ENCODE measurements at regions not wholly inside any gene's neighbourhood (a gene's known extent, or its start where the extent isn't known, plus 50 kb on each side); places are given as distances from the start of the nearest gene placed in this dataset.

DNA sequence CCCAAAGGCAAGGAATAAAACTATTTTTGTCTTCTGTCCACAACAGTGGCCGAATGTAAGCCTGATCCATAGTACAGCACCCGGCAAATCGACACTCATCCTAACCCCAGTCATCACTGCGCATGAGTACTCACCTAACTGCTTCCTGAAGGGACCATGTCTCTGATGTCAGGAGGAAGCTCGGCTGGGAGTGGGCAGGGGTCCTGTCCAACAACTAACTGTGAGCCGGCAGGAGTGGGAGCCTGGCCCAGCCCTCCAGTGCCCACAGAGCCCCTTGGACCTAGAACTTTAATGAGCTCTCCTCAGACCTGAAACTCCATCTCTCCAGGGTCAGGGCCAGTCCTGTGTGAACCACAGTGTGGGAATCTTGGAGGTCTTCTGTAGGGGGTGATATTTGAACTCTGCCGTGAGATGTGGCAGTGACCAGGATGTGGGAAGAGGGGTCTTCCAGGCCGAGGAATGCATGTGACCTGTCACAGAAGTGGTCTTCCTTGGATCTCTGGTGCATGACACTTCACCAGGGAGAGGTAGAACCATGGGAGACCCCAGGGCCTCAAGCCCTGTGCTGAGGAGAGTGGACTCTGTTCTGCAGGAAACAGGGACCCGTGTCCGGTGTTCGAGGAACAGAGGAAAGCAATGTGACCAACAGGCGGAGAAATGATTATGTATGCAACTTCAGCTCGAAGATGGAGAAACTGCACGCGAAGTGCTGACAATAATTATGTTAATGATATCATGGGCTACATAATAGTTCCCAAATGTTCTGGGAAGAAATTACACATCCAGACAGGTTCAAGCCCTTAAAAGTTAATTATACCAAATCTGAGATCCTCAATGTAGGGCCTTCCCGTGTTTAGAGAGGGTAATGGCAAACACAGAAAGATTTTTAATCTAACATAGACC, 240.1 kb upstream of the HDAC4 start:
- DNase-seq, result no peak

DNA sequence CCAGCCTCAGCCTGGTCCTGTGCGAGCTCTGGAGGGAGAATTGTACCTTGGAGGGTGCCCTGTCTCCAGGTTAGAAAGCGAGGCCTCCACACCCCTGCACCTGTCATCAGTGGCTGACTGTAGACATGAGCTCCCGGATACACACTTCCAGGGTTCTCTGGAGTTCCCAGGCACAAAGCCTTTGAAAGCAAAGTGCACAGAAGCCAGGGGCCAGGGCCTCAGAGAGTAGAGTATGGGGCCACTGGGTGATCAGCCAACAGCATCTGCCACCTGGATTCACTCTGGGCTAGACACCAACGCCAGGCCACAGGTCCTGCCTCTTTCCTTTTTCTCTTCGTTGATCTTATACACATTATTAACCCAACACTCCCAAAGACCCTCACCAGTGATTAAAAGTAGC, 239.4 kb upstream of the HDAC4 start:
- DNase-seq, result no peak

DNA sequence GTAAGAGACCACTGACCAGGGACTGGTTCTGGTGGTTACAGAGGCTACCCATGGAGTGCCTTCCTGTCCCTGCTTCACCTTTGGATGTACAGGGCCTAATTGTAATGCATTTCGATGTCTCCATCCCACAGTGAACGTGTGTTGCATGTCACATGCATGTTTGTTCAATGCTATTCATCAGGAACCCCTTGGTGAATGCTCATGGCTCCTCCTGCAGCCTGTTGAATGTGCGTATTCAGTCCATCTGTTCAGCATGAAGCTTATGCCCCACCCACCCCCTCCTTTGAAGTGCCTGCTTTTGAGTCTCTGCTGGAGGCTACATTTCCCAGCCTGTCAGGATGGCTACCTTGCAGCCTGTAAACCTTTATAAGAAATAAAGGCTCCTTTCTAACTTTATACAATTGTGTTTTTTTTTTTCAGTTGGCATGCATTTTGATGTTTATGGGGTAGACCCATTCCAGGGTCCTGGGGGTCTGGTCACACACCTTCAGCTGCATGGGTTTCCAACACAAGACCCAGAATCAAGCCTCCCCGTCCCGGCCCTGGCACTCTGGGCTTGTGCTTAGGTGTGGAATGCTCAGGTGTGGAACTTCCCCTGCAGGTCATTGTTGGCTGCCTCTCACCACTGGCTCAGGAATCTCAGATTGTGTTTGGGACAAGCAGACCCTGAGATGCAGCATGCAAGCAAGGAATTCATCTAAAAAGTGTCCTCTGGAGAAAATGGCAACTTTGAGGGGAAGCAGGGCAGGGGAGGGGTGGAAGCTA, 238.8 kb upstream of the HDAC4 start:
- DNase-seq, result no peak

DNA sequence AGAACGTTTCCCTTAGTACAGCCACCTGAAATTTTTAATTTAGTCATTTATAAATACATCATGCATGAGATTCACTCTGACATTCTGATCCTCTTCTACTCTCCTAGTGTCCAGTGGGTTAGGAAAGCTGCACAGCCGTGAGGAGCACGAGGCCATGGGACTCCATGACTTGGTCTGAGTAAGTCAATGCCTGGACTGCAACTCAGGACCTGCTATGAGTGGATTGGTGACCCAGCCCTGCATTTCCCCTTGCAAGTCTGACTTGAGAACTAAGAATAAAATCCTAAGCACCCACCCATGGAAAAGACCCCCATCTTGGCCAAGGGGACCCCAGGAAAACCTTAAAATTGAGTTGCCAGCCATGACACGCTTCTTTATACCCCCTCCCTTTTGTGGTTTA, 237.6 kb upstream of the HDAC4 start:
- no peak for DNase-seq

DNA sequence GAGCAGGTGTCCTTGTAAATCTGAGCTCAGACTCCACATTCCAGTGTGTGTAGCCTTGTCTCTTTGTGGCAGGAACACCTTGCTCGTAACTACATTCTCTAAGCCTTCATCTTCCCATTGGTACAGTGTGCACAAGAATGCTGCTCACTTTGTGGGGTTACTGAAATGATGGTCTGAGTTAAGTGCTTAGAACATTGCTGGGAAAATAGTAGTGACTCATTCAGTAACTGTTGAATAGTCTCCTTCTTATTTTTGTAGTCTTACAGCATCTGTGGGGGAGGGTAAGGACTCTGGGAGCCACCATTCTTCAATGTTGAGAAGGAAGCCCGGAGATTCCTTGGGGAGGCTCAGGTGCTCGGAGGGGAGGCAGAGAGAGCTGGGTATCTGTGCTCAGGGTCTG, 236.0 kb upstream of the HDAC4 start:
- DNase-seq, result no peak

DNA sequence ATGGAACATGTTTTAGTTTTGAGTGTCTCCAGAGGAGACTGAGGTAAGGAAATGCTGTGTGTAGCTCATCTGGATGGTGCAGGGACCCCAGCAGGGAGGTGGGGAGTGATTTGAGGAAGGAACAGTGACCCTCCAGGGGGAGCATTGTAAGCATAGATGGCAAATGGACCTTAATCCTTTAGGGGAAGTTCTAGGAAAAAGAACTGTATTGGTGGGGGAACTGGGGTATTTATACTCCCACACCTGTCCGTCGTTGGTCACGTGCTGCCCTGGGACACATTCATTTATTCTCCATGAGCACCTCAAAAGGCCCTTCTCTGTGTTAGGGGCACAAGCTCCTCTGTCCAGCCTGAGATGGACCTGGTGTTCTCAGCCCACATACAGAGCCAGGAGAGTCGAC, 233.9 kb upstream of the HDAC4 start:
- DNase-seq, result no peak

DNA sequence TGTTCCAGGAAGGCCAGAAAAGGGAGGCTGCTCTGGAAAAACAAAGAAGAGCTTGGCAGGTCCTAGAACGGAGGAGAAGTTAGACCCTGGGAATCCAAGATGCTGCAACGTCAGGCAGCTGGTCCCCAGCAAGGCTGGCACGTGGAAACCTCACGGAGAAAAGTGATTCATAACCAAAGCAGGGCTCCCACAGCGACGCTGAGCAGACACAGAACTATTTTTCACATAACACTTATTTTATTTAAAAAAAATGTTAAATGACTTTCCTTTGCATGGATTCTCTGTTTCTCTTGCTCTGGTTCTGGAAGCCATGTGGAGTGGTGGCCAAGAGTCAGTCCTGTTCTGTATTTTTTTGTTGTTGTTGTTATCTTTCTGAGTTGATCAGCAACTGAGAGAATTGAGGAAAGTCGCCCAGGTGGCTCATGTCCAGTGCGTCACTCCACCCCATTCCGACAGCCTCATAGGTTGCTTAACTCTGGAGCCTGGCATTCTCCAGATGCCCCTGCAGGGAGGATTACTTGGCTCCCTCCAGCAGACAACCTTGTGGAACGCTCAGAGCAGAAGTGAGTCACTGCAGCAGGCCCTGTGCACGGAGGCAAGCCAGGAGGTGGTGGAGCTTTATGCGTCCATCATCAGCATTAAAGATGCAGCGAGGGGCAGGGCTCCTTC, 229.9 kb upstream of the HDAC4 start:
- DNase-seq, result no peak

DNA sequence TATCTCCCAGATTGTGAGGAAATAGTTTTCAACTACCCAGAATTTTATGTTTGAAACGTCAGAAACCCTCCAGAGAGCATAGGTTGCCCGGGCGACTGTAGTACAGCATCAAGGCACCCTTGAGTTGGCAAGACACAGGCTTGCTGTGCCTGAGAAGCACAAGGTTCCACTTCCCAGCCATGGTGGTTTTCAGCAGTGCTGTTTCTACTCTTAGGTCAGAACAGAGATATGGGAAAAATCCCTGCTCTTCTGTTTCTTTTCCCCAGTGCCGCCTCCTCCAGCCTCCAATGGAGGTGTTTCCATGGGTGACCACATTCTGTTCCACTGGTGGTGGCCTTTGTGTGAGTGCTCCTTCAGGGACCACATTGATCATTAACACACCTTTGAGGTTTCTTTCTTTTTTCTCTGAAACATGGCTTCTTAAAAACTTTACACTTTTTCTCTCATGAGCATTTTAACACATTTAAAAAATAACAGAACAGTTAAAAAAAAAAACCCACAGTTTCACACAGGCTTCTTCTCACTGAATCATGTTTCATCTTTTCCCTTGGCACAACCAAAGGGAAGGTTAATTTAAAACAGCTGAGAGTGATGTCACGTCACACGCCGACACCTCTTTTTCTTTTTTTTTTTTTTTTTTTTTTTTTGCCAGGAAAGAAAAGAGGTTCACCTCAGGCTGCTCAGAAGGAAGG, 229.3 kb upstream of the HDAC4 start:
- DNase-seq, result no peak

DNA sequence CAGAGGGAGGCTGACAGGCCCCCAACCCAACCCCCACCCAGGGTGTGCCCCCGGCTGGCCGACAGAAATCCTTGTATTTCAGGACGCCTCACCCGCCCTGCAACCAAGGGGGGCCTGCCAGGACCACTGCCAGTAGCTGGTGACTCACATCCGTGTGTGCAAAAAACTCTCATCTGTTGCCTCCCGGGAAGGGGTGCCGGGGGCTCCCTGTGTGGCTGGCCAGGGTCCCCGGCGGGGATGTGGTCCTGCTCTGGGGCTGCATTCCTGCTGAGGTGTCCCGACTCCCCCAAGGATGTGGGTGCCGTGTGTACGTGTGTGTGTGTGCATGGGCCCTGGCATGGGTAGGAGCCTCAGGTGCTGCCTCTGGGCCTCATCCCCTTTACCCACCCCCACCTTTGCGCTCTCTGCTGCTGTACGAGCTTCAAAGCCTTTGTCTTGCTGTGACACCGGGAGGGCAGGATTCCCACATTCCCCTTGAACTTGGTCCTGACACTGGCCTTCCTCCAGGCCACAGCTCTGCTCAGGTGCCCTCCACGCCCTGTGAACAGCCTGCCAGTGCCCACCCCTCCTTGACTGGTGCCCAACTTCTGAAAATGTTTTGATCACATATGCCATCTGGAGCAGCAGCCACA, 226.3 kb upstream of the HDAC4 start:
- DNase-seq, result no peak

DNA sequence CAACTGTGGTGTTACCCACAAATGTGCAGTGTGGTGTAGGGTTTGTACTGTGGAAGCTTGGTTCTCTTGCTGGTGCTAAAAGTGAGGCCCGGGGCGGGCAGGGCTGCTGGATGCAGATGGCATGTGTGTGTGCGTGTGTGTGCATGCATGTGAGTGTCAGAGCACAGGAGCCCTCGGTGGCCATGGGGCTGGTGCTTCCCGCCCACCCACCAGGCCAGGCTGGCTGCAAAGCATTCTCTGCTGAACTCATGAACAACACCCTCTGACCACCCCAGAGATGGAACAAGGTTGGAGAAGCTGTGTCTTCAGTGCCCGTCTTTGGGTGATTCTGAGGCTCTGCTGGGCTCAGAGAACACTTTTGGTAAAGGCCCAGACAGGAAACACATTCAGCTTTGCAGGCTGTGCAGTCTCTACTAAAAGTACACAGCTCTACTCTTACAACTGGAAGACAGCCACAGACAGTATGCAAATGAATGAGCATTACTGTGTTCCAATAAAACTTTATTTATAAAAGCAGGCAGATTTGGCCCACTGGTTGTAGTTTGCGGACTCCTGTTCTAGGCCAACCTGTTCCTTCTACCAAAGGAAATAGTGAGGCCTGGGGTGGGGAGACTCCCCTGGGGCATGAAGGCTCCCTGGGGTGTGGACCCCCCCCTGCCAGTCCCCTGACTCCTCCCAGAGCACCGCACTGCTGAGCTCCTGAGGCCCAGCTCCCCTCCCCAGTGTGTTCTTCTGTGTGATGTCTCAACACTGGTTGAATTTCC, 225.3 kb upstream of the HDAC4 start:
- DNase-seq, result no peak

DNA sequence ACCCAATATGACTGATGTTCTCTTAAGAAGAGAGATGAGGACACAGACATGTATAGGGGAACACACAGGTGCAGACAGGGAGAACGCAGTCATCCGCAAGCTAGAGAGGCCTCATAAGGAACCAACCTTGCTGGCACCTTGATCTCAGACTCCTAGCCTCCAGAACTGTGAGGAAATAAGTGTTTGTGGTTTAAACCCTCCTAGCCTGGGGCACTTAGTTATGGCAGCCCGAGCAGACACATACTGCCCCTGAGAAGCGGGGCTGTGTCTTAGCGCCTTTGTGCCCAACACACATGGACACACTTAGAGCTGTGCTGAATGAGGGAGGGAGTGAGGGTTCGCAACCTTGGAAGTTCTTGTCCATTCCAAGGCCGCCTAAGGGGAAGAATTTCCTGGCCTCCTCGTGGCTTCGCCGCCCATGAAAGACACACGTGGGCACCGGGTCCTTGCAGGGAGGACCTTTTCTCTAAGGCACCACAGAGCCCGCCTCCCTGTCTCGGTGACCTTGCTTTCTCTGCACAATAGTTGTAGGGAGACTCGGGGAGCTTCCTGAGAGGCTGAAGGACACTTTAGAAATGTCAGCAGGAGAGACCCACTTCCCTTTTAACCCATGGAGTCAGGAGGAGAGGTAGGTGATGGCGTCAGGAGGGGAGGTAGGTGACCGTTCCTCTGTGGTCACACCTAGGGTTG, 224.5 kb upstream of the HDAC4 start:
- no peak for DNase-seq

DNA sequence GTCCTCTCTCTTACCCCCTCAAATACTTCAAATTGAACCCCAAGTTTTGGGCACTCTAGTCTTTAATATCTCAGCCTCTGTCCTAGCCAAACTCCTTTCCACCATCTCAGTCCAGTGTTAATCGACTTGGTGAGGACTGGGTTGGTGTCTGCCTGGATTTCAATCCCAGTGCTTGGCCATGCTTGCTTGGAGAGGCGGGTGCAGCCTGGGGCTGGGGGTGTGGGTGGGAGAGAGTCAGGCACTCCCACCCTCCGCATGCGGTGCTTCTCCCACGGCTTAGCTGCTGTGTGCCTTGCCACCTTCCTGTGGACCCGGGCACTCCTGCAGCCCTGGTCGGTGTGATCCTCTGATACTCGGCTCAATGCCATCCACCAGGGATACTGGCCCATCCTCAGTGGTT, 220.8 kb upstream of the HDAC4 start:
- DNase-seq, result no peak

DNA sequence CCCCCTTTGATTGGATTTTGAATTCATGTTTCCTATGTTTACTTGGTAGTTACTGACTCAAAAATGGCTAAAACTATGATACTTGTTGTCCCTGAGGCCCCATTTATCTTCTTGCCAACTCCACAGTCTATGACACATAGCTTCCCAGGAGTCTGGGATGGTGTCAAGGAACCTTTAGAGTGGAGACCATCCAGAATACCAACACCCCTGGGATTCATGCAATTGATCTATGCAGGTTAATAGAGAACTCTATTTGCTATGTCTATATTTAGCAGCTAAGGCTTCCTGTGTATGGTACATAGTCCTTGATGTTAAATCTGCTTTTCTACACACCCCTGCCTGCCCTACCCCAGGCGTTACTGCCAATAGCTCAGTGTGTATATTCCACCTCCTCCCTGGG, 218.5 kb upstream of the HDAC4 start:
- no peak for DNase-seq

DNA sequence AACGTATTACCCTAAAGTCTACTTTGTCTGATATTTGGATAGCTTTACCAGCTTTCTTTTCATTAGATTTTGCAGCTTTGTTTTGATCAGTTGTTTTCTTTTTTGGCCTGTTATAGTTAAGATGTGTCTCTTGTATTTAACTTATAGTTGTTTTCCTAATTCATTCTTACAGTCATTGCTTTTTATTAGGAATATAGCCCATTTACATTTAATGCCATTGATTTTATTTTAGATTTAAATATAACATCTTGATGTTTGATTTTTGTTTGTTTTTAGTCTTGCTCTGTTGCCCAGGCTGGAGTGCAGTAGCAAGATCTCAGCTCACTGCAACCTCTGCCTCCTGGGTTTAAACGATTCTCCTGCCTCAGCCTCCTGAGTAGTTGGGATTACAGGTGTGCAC, 215.9 kb upstream of the HDAC4 start:
- DNase-seq, result no peak

DNA sequence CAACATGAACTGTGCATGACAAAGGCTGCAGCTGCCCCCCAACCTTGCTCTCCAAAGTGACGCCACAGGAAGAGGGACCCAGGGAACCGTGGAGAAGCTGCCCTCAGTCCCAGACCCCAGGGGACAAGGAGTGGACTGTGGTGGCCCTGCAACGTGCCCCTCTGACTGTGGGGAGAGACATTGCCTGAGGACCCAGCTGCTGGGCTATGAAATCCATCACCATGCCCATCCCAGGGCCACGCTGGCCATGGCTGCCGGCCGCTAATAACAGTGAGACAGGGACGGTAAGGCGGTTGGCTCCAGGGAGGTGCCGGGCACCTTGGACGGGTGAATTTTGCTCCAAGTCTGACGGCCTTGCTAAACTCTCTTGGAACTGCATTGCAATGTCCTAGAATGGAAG, 211.3 kb upstream of the HDAC4 start:
- DNase-seq, result no peak

DNA sequence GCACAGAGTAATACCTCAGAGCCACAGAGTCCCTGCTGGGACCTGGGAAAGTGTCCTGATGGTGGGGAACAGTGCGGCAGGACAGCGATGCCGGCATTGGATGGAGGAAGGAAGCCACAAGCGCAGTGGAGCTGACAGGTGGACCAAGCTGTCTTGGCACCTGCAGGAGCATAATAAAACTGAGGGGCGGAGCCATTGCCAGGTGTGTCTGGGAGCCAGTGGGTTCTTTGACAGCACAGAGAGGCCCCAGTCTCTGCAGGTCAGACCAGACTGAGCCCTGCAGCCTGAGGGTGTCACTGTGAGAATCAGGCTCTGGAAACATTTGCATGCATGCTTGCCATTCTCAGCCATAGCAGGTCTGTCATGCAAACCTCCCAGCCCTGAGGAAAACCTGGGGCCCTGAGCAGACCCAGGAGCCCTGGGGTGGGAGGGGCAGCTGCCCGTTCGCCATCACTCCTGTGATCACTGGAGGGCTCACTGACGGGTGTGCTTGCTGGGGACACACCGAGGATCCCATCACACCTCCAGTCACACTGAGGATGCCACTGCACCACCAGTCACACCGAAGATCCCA, 210.5 kb upstream of the HDAC4 start:
- no peak for DNase-seq

DNA sequence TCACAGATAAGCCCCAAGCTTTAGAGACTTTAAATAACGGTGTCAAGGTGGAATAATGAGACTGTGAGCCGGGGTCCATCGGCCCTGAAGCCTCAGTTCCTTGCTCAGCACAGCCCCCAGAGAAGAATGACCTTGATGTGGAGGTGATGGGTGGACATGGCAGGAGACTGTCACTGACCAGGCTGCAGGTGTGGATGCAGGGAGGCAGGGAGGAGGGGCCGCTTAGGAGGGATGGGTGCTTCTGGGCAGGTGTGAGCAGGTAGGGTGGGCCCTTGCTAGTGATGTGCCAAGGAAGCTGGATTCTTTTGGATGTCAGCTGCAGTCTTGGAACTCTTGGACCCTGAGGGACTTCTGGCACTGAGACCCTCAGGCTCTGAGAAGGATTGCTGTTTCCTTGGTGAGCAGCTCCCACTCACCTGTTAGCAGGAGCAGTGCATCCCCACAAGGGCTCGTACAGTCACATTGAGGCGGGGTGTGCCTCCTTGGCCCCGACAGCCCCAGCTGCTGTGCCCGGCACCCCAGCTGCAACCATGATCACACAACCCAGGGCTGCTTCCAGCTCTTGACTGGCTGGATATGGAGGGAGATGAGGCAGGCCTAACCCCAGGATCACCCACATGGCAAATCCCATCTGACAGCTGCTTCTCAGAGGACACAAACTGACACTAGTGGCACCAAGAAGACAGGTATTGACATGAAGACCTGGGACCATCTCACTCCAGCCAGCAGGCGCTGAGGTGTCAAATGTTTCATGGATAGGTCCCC, 209.8 kb upstream of the HDAC4 start:
- DNase-seq, result no peak

DNA sequence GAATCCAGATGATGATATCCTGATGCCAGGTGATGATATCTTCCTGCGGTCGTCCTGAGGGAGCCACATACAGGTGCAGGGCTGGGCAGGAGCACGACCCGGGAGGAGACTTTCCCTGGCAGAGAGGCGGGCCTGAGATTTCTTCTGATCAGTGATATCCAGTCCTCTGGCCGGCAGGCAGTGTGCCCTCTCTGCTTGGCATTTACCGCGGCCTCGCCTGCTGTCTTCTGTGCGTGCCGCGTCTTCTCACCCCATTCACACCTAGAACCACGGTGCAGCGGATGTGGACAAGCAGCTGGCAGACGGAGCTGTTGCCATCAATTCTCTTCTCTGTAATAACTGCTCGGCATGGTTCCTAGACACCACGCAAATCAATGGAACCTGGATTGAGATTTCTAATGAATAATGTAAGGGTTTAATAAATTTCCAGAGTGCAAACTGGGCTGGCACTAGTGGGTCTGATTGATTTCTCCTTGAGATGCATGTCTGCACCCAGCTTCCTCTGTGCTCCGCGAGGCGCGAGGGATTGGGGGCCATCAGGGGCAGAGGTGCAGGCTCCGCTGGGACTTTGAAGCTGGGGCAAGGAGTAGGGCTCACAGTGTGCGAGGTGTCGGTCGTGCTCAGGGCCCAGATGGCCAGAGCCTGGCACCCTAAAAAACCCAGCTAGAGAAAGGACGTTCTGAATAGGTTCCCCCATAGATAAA, 208.9 kb upstream of the HDAC4 start:
- DNase-seq, result no peak

DNA sequence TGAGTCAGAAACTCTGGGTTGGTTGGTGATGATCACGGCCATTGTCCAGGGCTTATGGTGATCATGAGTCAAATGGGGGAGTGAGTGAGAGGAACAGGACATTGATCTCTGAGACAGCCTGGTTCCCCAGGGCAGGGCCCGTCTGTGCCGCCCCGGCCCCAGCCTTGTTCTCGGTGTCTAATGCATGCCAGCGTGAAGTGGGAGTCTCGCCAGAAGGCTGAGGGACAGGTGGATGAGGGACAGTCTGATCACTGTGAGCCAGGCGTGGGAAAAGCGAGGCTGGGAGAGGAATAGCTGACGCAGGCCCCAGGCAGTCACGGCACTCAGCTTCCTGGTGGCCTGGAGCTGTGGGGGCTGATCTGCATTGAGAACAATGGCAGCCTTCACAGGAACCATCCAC, 208.3 kb upstream of the HDAC4 start:
- DNase-seq, result no peak
